ENCODE measurements at regions not wholly inside any gene's neighbourhood (a gene's known extent, or its start where the extent isn't known, plus 50 kb on each side); places are given as distances from the start of the nearest gene placed in this dataset.
"Not testable (repeated sequence)": the region's sequence is repeated elsewhere in the genome, so short reads cannot be mapped to it uniquely, and the experiment has no call there.

- not testable (repeated sequence) for H3K9me3 ChIP-seq; H3K27ac ChIP-seq; H3K36me3 ChIP-seq; ATAC-seq (ENCODE audit: insufficient number of reproducible peaks, low FRiP score, low read depth); H3K4me1 ChIP-seq (ENCODE audit: control insufficient read depth in 1 of 2, low read depth in 2 of 2); DNase-seq (ENCODE audit: low spot score); H3K27me3 ChIP-seq (replicated peaks; ENCODE audit: insufficient read depth); H3K4me3 ChIP-seq
These were observed 223.5 kb downstream of the LIPI start for GRCh38 chr21:13986996-13987958.

- H3K36me3 ChIP-seq; DNase-seq (ENCODE audit: low spot score); H3K4me1 ChIP-seq (ENCODE audit: control insufficient read depth in 1 of 2, low read depth in 2 of 2); H3K4me3 ChIP-seq; H3K9me3 ChIP-seq; H3K27ac ChIP-seq; ATAC-seq (ENCODE audit: insufficient number of reproducible peaks, low FRiP score, low read depth); H3K27me3 ChIP-seq (replicated peaks; ENCODE audit: insufficient read depth): not testable (repeated sequence)
These were observed 224.6 kb downstream of the LIPI start for GRCh38 chr21:13985865-13986863.

GRCh38 chr21:13985137-13985864 lies 225.5 kb downstream of the LIPI start:
- not testable (repeated sequence) for H3K27me3 ChIP-seq (replicated peaks; ENCODE audit: insufficient read depth); H3K27ac ChIP-seq; H3K36me3 ChIP-seq; H3K9me3 ChIP-seq; H3K4me3 ChIP-seq; ATAC-seq (ENCODE audit: insufficient number of reproducible peaks, low FRiP score, low read depth); DNase-seq (ENCODE audit: low spot score); H3K4me1 ChIP-seq (ENCODE audit: control insufficient read depth in 1 of 2, low read depth in 2 of 2)

DNA sequence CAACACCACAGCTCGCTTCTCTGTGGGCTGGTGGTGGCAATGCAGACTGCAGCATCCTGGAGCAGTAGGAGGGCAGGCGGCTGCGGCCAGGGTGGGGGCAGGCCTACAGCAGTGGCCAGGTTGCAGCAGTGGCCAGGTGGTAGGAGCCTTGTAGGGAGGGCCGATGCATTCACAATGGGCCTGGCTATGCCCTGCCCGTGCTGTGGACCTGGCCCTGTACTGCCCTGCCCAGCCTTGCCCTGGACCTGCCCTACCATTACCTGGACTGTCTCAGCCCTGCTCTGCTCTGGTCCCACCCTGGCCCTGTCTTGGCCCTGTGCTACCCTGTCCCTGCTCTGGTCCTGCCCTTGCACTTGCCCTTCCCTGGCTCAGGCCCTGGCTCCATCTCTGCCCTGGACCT lies 226.0 kb downstream of the LIPI start:
- not testable (repeated sequence) for H3K9me3 ChIP-seq; H3K27me3 ChIP-seq (replicated peaks; ENCODE audit: insufficient read depth); H3K4me3 ChIP-seq; H3K4me1 ChIP-seq (ENCODE audit: control insufficient read depth in 1 of 2, low read depth in 2 of 2); ATAC-seq (ENCODE audit: insufficient number of reproducible peaks, low FRiP score, low read depth); DNase-seq (ENCODE audit: low spot score); H3K27ac ChIP-seq; H3K36me3 ChIP-seq

DNA sequence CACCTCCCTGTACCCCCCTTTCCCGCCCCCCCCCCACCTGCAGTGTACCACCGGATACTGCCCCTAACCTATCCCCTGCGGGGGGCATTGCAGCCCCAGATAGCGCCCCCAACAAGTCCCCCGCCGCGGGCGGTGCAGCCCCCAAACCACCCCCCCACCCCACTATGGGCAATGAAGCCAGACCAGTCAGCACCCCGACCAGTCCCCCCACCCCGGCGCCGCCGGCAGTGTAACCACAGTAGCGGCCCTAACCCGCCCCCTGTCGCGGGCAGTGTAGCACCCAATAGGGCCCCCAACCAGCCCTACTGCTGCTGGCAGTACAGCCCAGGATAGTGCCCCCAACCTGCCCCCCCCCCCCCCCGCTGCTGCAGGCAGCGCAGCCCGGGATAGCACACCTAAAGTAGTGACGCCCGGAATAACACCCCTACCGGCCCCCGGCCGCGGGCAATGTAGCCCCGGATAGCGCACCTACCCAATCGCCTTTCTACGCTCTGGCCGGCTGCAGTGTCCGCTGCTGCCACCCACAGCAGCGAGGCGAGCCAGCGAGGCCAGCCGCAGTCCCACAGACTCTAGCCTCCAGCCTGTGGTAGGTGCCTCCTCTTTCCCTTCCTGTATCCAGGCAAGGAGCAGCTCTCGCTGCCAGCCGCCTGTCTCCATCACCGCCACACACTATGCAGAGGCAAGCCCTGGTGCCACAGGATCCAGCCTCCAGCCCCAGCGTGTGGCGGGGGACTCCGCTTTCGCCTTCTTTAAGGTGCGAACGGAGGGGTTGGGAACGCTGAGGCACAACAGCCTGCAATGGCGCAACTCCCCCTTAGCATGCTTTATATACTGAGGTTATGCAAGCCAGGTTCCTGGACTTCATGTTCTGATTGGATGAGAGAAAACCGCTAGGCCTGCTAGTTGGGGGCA lies 229.3 kb downstream of the LIPI start:
- not testable (repeated sequence) for DNase-seq (ENCODE audit: low spot score); H3K4me3 ChIP-seq; H3K27ac ChIP-seq; H3K27me3 ChIP-seq (replicated peaks; ENCODE audit: insufficient read depth); H3K36me3 ChIP-seq; H3K9me3 ChIP-seq; H3K4me1 ChIP-seq (ENCODE audit: control insufficient read depth in 1 of 2, low read depth in 2 of 2); ATAC-seq (ENCODE audit: insufficient number of reproducible peaks, low FRiP score, low read depth)

GRCh38 chr21:13980115-13980662 lies 230.6 kb downstream of the LIPI start:
- not testable (repeated sequence) for H3K27me3 ChIP-seq (replicated peaks; ENCODE audit: insufficient read depth); H3K27ac ChIP-seq; ATAC-seq (ENCODE audit: insufficient number of reproducible peaks, low FRiP score, low read depth); H3K4me1 ChIP-seq (ENCODE audit: control insufficient read depth in 1 of 2, low read depth in 2 of 2); H3K9me3 ChIP-seq; DNase-seq (ENCODE audit: low spot score); H3K36me3 ChIP-seq
- peak overlapping the region; percentile 64 for H3K4me3 ChIP-seq

- not testable (repeated sequence) for H3K4me1 ChIP-seq (ENCODE audit: control insufficient read depth in 1 of 2, low read depth in 2 of 2); DNase-seq (ENCODE audit: low spot score); ATAC-seq (ENCODE audit: insufficient number of reproducible peaks, low FRiP score, low read depth); H3K27ac ChIP-seq; H3K27me3 ChIP-seq (replicated peaks; ENCODE audit: insufficient read depth); H3K36me3 ChIP-seq; H3K9me3 ChIP-seq
- H3K4me3 ChIP-seq = peak overlapping the region; percentile 64
These were observed 231.1 kb downstream of the LIPI start for GRCh38 chr21:13979608-13980007.

DNA sequence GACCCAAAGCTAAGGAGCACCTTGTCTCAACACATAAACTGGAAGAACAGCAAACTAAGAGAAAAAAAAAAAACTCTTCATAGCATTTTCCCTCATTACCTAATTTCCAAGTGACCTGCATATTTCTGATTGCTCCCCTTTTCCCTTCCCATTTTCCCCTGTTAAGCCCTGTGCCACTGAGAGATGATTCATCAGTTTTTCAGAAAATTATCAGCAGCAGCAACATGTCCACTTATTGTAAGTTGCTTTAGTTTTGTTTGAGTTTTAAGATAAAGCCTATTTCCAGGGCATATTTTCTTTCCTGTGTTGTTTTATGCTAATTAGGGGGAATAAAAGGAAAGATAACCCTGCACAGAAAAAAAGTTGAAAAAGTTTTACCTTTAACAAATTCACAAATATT lies 236.2 kb downstream of the LIPI start:
- ATAC-seq (ENCODE audit: insufficient number of reproducible peaks, low FRiP score, low read depth); H3K4me3 ChIP-seq; H3K36me3 ChIP-seq; H3K27ac ChIP-seq; H3K4me1 ChIP-seq (ENCODE audit: control insufficient read depth in 1 of 2, low read depth in 2 of 2); H3K9me3 ChIP-seq; H3K27me3 ChIP-seq (replicated peaks; ENCODE audit: insufficient read depth); DNase-seq (ENCODE audit: low spot score): not testable (repeated sequence)

GRCh38 chr21:13969853-13970252 lies 240.9 kb downstream of the LIPI start:
- H3K4me1 ChIP-seq (ENCODE audit: control insufficient read depth in 1 of 2, low read depth in 2 of 2); H3K9me3 ChIP-seq; H3K27me3 ChIP-seq (replicated peaks; ENCODE audit: insufficient read depth); H3K4me3 ChIP-seq; DNase-seq (ENCODE audit: low spot score); ATAC-seq (ENCODE audit: insufficient number of reproducible peaks, low FRiP score, low read depth); H3K27ac ChIP-seq; H3K36me3 ChIP-seq: not testable (repeated sequence)

GRCh38 chr21:13969002-13969401 lies 241.8 kb downstream of the LIPI start:
- not testable (repeated sequence) for H3K4me3 ChIP-seq; H3K4me1 ChIP-seq (ENCODE audit: control insufficient read depth in 1 of 2, low read depth in 2 of 2); H3K27ac ChIP-seq; H3K27me3 ChIP-seq (replicated peaks; ENCODE audit: insufficient read depth); ATAC-seq (ENCODE audit: insufficient number of reproducible peaks, low FRiP score, low read depth); H3K9me3 ChIP-seq; H3K36me3 ChIP-seq; DNase-seq (ENCODE audit: low spot score)

- ATAC-seq (ENCODE audit: insufficient number of reproducible peaks, low FRiP score, low read depth); DNase-seq (ENCODE audit: low spot score); H3K4me3 ChIP-seq; H3K27me3 ChIP-seq (replicated peaks; ENCODE audit: insufficient read depth); H3K27ac ChIP-seq; H3K36me3 ChIP-seq; H3K4me1 ChIP-seq (ENCODE audit: control insufficient read depth in 1 of 2, low read depth in 2 of 2); H3K9me3 ChIP-seq: not testable (repeated sequence)
These were observed 247.5 kb downstream of the LIPI start for GRCh38 chr21:13963259-13963658.
